Pons (tissue), 1 donor: ENCODE measurements at regions not wholly inside any gene's neighbourhood (a gene's known extent, or its start where the extent isn't known, plus 50 kb on each side); places are given as distances from the start of the nearest gene placed in this dataset.
"Not testable (repeated sequence)": the region's sequence is repeated elsewhere in the genome, so short reads cannot be mapped to it uniquely, and the experiment has no call there.

Experiments used
- DNase-seq: peaks from one replicate; pipeline ENCODE4 v3.0.0-alpha.2; 2016; ENCODE audit warnings: low spot score

DNA sequence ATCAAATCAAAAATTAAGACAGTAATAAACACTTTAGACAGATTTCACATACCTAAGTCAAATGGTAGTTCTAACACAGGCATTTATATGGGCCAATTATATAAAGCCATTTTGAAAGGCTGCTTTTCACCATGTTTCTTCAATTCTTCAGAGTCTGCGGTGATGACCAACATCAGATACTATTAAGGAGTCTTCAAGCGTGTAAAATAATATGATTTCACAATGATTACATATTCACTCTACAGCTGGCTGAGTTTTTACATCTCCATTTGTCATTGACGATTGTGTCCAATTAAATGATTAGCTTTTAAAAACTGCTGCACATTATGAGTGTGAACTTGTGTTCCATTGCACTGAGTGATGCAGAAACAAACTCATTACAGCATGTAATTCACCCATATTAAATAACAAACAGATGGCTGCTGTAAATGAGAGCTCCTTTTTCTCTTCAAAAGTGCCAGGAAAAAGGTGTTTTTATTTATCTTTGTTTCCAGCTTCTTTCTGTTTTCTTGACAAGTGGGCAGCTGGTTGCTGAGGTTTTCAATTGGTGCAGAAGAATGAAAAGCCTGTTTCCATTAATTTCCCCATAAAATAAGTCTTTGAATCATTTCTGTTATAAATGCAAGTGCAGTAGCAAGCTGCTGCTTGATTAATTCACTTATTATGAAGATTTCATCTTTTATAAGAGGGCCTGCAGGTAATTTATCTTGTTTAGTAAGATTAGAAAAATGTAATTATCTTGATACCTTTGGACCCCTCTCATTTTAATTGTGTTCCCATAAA, 676.1 kb upstream of the KLHL1 start:
- no peak for DNase-seq

DNA sequence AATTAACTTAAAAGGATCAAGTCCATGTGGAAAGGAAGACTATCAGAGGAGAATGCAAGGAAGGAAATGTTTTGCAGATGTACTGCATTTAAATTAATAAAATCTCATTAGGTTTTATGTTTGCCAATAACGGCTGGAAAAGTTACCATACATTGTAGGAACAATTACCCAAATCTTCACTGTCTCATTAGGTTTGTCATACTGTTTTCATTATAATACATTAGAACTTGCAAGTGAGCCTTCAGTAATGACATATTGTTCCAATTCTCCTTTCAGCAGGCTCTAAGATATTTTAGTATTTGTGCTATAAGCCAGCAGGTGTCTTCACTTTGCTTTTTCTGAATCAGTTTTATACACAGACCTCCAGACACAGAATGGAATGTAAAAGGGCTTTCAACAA, 661.6 kb upstream of the KLHL1 start:
- no peak for DNase-seq

DNA sequence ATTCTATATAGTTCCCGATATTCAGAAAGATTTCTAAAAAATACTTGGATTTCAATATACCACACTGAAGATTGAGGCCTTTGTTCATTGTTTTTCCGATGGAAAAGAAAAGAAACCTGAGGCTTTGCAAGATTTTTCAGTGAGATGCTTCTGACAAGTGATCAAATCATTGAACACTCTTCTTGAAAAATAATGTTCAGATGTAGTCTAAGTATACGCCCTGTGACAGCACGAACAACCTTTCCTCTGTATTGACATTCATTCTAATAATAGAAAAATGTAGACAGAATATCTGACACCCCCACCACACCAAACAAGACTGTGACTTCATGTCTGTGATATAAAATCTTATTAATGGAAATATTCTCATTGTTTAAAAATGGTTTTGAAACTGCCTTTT, 650.7 kb upstream of the KLHL1 start:
- no peak for DNase-seq

DNA sequence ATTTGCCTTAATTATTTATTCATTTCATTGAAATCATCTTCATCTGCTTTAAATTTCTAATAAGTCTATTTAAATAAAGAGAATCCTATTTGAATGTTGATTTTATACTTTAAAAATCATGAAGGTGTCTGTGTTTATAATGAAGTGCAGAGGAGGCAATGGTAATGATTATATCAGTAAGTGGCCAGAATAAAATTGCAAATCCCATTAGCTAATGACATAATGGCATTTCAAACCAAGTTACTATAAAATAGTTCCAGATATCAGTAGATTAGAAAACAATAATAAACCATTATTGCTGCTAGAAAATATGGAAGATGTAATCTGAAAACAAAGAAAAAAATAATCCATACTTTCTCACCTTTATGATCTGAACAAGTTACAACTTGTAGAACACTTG, 647.8 kb upstream of the KLHL1 start:
- no peak for DNase-seq

DNA sequence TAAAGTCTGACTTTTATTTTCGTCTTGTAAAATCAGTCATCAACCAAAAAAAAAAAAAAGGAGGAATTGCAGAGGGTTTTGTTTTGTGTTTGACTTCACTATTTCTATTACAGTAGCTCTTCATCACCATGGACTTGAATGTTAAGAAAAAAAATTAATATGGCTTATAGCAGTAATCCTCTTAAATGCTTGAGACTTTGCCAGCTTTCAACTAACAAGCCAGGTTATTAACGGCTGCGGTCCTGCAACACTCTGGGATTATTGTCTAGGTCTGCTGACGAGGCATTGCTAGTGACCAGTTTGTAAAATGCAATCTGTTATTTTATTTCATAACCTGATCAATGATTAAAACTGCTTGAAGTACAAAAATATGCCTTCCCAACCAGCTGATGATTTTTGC, 647.2 kb upstream of the KLHL1 start:
- DNase-seq = no peak

DNA sequence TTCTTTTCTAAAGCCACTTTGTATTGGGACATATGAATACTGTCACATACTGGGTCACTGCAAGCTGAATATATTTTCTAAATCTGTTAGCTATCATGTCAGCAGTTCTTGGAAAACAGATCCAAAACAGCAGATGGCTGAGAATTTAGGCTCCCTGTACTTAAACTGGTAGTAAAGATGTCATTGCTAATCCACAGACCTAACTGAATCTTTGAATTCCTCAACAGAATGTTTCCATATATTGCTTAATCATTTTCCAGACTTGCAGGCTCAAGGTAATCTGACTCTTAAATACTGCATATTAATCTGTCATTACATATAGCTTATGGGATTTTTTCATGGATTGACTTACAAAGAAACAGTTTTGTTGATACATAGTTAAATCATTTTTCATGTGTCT, 639.0 kb upstream of the KLHL1 start:
- no peak for DNase-seq

DNA sequence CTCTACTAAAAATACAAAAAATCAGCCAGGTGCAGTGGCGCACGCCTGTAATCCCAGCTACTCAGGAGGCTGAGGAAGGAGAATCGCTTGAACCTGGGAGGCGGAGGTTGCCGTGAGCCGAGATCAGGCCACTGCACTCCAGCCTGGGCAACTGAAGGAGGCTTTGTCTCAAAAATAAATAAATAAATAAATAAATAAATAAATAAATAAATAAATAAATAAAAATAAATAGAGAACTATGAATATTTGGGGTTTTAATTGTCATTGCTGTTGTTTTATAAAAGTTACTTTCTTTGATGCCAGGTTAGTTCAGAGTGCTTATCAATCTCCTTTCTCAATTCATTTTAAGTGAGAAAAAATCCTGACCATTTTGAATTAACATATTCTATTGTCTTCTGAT, 638.2 kb upstream of the KLHL1 start:
- DNase-seq = not testable (repeated sequence)

DNA sequence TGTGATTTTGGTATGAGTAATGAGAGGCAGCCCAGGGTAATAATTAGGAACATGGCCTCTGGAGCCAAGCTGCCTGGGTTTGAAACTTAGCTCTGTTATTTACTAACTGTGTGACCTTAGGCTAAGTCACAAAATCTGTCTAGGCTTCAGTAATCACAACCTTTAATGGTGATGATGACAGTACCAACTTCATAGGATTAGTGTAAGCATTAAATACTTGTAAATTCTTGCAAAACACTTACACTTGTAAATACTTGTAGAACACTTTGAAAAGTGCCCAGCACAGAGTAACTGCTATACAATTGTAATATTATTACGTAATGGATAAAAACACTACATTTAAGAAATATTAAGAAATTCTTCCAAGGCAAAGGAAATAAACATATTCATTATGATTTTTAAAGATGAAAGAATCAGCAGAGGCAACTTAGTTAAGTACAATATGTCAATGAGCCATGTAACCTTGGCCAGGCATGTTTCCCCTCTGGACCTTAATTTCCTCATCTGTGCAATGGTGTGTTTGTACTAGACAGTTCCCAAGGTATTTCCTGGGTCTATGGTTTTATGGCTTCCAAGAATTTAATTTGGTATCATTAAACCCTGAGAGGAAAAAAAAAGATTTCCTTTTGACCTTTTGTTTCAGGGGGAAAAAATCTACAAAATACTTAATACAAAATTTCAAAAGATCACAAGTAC, 628.5 kb upstream of the KLHL1 start:
- no peak for DNase-seq

DNA sequence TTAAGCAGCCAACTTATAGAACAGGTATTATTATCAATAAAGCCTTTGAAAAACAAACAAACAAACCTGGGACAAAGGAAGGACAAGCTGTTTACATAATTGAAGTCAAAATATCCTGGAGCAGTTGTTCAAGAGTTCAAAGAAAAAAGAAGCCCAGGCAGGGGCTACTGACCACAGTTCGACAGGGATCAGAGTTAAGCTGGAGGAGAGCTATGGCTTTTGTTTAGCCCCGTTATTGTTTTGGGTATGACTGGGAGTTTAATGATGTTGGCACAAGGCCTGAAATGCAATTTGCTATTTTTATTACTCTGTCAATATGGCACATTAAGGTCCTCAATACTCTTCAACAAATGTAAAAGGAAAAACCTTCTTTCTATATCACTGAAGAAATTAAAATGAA, 624.4 kb upstream of the KLHL1 start:
- no peak for DNase-seq

DNA sequence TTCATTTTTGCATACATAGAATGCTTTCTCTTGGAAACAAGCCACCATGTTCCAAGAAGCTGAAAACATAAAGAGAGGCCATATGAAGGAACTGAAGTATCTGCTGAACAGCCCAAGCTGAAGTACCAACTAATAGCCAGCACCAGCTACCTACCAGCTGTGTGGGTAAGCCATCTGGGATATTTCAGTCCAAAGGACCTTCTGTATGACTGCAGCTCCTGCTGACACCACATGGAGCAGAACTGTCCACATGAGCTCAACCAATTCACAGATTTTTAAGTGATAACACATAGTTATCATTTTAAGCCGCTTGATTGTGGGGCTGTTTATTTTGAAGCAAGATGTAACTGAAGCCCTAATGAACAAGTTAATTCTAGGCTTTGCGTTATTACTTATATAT, 621.1 kb upstream of the KLHL1 start:
- no peak for DNase-seq

DNA sequence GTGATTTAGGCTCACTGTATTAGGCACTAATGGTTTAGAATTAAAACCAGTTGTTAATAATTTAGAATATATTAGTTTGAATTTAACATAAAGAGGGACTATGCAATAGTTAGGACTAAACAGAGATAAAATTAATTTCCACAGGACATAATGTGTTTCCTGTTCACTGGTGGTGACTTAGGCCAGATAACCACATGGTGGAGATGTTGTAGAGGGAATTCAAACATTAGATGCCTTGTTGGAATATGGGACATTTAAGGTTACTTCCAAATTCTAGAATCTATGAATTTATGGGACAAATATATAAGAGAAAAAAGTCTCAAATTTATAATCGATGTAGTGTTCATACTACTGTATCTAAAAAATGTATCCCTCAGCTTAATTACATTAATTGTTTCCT, 615.5 kb upstream of the KLHL1 start:
- no peak for DNase-seq

DNA sequence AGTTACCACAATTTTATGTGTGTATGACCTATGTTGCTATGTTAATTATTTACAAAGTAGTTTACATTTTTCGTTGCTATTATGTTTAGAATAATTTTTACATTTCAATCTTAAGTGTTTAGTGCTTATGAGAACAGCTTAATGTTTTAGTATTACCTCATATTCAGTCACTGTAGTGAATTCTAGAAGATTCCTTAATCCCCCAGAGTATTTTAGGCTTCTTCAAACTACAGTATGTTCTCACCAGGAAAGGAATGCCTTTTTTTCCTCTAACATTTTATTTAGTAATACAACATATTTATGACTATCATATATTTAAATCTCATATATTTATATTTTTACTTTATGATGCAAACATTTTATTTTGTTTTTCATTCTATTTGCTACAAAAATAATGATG, 612.1 kb upstream of the KLHL1 start:
- no peak for DNase-seq

DNA sequence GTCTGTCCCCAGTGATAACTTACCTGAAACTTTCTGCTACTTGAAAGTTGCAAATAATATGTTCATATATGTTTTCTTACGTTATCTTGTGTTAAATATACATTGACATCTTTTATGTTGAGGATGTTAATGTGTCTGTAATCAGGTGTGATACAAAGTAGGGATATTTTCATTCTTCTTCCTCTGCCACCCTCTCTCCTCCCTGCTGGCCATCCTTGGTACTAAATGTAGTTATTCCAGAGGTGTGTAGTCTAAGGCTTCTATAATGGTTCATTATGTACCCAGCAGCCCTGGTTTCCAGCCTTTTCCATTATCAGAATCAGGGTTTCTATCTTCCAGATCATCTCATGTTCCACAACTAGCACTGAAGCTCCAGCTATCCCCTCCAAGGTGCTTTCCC, 606.7 kb upstream of the KLHL1 start:
- DNase-seq = no peak

DNA sequence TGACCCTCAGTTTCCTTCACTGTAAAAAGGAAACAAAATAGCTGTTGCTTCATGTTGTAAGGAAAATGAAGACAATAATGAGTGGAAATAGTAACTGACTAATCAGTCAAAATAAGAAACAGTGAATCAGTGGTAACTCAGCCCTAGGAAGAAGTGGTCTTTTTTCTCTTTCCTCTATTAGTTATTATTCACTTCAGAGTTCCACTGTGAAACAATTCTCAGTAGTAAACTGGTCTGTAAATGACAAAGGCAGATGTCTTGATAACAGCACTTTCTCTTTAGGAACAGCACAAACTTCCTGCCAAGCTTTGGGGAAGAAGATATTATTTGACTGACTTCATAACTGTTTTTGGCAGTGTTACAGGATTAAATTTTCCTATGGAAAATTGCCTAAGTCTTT, 600.5 kb upstream of the KLHL1 start:
- DNase-seq = no peak

DNA sequence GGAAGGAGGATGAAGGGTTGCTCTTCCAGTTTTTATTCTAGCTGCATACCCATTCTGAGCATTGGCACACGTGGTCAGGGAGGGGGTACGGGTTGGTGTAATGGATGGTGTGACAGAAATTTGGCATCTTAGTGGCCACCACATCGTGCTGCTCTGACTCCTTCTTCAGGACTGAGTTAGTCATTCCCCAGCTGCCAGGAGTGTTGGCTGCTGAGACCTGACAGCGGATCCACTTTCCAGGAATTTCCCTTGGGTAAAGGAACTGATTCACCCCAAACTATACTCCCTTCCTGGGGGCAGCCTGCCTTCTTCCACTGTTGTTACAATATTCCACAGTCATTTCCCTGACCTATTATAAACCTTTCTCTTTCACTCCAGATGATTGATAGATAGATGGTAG, 595.5 kb upstream of the KLHL1 start:
- no peak for DNase-seq

DNA sequence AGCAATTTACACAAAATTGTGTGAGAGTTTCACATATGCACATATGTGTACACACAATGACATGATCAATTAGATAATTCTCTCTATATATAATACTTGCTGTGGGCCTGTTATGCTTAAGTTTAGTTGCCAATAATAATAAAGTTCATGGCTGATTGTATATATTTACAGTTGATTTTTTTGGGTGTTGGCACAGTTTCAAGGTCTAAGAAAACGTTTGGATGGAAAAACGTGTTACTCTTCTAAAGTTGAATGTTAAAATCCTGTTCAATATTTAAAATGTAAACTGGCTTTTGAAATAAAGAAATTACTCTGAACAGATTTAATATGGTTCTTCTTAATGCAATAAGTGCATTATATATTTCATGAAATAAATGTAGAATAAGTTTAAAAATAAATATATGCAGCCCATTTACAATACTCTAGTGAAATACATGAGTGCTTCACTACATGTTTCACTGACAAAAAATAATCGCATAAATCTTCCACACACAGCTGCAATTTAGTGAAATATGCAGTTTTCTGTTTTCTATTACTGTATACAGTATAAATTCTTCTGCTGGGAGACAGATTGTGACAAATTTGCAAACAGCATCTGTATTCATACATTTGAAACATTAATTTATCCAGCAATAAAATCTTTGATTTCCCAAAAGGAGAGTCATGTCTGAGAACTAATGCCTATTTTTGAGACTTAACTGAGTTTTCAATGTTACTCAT, 586.9 kb upstream of the KLHL1 start:
- no peak for DNase-seq

DNA sequence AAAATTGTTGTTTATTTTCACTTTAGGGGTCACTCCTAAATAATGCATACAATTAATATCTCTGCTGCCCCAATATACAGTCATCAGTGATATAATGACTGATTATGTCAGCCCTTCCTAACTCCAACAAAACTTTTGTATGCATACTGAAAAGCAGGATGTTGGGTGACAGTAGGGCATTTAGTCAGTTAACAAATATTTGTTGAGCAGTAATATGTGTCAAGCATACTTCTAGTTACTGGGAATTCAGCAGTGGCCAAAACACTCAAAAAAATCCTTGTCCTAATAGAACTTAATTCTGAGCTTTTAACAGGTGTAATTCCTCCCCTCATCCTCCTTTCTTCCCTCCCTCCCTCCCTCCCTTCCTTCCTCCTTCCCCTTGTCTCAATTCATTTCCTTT, 560.7 kb upstream of the KLHL1 start:
- no peak for DNase-seq

DNA sequence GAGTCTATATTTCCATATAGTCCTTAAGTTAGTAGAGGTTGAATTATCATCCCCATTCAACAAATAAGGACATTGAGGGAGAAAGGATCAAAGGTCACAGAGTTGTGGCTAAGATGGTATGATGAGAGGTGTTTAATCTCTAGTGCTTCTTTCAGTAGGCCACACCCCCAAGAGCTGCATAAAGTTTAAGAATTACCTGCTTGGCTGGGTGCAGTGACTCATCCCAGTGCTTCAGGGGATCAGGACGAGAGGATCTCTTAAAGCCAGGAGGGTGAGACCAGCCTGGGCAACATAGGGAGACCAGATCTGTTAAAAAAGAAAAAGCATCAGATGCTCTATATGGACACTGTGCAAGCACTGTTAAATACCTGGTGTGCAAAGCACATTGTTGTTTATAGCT, 560.0 kb upstream of the KLHL1 start:
- DNase-seq = no peak

DNA sequence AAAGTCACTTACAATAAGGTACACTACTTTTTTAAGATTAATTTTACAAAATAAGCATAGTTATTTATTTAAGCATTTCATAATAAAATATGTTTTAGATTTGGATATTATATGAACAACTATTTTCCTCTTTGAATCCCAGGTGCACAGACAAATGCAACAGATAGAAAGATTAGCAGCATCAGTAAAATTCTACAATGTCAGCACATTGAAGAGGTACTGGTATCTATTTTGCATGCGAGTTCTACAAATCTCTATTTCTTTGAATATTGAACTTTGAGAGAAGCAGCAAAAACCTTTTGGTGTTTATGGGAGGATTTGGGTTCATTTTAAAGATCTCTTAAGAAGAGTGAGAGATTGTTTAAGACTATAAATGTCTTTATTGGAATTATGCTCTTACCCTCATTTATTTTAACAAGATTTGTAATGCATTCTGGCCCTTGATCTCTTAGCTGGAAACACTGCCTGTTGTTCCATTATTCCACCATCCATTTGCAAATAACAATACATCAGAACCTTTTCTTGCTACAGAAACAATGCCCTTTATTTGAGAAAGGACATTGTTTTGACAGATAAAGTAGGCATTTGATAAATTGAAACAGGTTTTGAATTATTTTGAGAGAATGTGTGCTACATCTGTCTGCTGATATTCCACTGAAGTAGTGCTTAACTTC, 558.8 kb upstream of the KLHL1 start:
- DNase-seq = no peak

DNA sequence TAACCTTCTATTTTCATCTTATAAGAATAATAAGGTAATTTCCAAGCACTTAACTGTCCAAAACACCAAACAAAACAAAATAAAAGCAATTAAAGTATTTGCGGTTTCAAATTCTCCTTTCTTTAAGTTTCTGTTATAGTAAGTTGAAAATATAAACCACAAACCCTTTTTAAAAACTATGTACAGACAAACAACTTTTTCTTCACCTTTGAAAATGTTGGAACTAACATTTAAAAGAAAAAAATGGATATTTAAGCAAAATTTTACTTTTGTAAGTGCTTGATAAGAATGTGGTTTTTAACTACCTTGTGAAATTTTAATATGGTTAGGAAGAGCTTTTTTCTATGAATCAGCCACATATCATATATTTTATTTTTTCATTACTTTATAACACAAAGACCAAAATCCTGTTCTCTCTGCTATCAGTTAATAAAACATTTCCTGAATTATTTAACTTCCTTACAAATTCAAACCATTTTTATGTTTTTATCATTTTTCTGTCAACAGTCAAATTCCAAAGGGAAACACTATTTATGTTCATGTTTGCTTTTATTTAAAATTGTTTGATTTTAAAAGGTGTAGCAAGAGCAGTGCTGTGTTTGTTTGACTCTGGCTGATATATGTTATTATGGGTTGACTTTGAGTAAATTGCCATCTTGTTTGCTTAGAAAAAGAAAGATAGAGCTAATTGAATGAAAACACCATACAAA, 554.1 kb upstream of the KLHL1 start:
- no peak for DNase-seq

DNA sequence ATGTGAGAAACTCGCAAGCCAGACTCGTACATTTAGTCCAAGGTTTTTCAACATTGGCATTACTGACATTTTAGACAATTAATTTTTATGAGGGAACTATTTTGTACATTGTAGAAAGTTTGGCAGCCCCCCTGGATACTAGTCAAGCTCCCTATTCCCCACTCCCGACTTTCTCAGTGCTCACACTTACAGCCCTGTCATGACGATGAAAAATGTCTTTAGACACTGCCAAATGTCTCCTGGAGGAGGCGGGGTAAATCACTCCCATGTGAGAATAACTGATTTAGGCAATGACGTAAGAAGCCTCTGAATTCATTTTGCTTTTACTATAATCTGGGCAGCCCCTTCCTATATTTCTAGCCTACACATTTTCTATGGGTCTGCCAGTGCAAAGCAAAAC, 535.8 kb upstream of the KLHL1 start:
- DNase-seq = no peak

DNA sequence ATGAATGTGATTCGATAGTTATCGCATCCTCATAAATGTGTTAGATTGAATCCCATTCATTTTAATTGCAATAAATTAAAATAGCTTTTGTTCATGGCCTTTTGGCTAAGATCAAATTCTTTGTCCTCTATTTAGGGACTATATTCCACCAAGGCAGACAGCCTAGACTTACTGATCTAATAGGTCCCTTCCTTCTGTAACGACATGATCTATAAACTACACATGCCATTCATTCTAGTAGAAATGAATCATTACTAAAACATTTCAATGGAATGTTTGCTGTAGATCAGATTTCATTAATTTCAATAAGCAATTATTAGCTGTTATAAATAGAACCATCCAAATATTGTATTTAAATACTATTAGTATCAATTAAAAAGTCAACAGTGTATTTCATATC, 526.6 kb upstream of the KLHL1 start:
- DNase-seq = no peak
